Keratinocyte (primary cell): ENCODE measurements at regions not wholly inside any gene's neighbourhood (a gene's known extent, or its start where the extent isn't known, plus 50 kb on each side); places are given as distances from the start of the nearest gene placed in this dataset.

ENCODE experiments used
- CTCF ChIP-seq, 3 experiments: IDR thresholded peaks in 1 of 3; conservative IDR thresholded peaks in 1 of 3; optimal IDR thresholded peaks in 1 of 3; 2 replicates in 2 of 3; 3 replicates in 1 of 3; pipeline versions ENCODE3 to v1.5.1; 2011; ENCODE audit warnings: low read length in 3 of 3, mild to moderate bottlenecking in 3 of 3, moderate library complexity in 2 of 3, control low read depth in 1 of 3, inconsistent platforms in 1 of 3; ENCODE audit not compliant: insufficient read depth in 2 of 3; ENCODE audit errors: extremely low read depth in 1 of 3
- EZH2 ChIP-seq: IDR thresholded peaks from one replicate; pipeline ENCODE4 v1.6.1; 2012; ENCODE audit warnings: inconsistent platforms, mild to moderate bottlenecking, low read length, moderate library complexity

- TF ChIP-seq CTCF (optimal IDR thresholded peaks at IDR 0.05 in 1 of 3, IDR thresholded peaks at IDR 0.05 in 1 of 3, conservative IDR thresholded peaks at IDR 0.05 in 1 of 3; ENCODE audit: extremely low read depth in 1 of 3, insufficient read depth in 2 of 3, low read length in 3 of 3) (no peak), EZH2 (no peak)
Observed at GRCh38 chr3:67744699-67745098, 90.3 kb upstream of the SUCLG2 start.
